Neural cell (in vitro differentiated cells): ENCODE measurements at regions not wholly inside any gene's neighbourhood (a gene's known extent, or its start where the extent isn't known, plus 50 kb on each side); places are given as distances from the start of the nearest gene placed in this dataset.

Experiments used
- EP300 ChIP-seq: fragments of 450-650 bp; conservative IDR thresholded peaks from 2 replicates; pipeline ENCODE4 v1.6.1; 2014; ENCODE audit warnings: antibody characterized with exemption, mild to moderate bottlenecking, moderate library complexity; ENCODE audit not compliant: poor library complexity, severe bottlenecking
- POLR2AphosphoS5 ChIP-seq: IDR thresholded peaks from 2 replicates; pipeline ENCODE4 v1.6.1; 2012
- RAD21 ChIP-seq: fragments of 450-650 bp; conservative IDR thresholded peaks from 2 replicates; pipeline ENCODE4 v1.6.1; 2014; ENCODE audit warnings: antibody characterized with exemption, mild to moderate bottlenecking, moderate library complexity
- TF ChIP-seq, protein P1 (sequence below): fragments of 450-650 bp; IDR thresholded peaks from 2 replicates; pipeline ENCODE4 v1.5.1; 2014; ENCODE audit warnings: antibody characterized with exemption, mild to moderate bottlenecking, moderate library complexity; ENCODE audit not compliant: poor library complexity, severe bottlenecking

DNA sequence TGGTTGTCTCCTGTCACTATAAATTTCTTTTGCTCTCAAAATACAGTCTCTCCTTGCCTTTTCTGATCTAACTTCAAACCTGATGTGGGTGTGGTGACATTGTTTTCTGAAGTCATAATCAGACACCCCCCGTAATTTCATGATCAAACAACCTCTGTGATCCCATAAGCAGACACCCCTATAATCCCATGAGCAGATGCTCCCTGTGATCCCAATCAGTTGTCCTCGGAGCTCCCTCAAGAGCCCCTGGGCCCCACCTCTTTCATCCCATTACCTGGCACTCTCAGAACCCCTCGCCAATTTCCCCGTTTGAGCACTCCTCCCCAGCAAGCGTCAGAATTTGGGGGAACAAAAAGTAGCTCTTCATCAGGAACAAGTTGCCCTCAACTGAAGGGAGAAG, 246.3 kb upstream of the FZD8 start:
- TF ChIP-seq, protein P1, sequence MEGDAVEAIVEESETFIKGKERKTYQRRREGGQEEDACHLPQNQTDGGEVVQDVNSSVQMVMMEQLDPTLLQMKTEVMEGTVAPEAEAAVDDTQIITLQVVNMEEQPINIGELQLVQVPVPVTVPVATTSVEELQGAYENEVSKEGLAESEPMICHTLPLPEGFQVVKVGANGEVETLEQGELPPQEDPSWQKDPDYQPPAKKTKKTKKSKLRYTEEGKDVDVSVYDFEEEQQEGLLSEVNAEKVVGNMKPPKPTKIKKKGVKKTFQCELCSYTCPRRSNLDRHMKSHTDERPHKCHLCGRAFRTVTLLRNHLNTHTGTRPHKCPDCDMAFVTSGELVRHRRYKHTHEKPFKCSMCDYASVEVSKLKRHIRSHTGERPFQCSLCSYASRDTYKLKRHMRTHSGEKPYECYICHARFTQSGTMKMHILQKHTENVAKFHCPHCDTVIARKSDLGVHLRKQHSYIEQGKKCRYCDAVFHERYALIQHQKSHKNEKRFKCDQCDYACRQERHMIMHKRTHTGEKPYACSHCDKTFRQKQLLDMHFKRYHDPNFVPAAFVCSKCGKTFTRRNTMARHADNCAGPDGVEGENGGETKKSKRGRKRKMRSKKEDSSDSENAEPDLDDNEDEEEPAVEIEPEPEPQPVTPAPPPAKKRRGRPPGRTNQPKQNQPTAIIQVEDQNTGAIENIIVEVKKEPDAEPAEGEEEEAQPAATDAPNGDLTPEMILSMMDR, result no peak
- TF ChIP-seq RAD21, result no peak
- no peak for TF ChIP-seq POLR2AphosphoS5
- TF ChIP-seq EP300, result no peak
